Keratinocyte (primary cell): ENCODE measurements at regions not wholly inside any gene's neighbourhood (a gene's known extent, or its start where the extent isn't known, plus 50 kb on each side); places are given as distances from the start of the nearest gene placed in this dataset.

Experiments used
- CTCF ChIP-seq, 3 experiments: IDR thresholded peaks in 1 of 3; conservative IDR thresholded peaks in 1 of 3; optimal IDR thresholded peaks in 1 of 3; 2 replicates in 2 of 3; 3 replicates in 1 of 3; pipeline versions ENCODE3 to v1.5.1; 2011; ENCODE audit warnings: low read length in 3 of 3, mild to moderate bottlenecking in 3 of 3, moderate library complexity in 2 of 3, control low read depth in 1 of 3, inconsistent platforms in 1 of 3; ENCODE audit not compliant: insufficient read depth in 2 of 3; ENCODE audit errors: extremely low read depth in 1 of 3
- EZH2 ChIP-seq: IDR thresholded peaks from one replicate; pipeline ENCODE4 v1.6.1; 2012; ENCODE audit warnings: inconsistent platforms, mild to moderate bottlenecking, low read length, moderate library complexity

DNA sequence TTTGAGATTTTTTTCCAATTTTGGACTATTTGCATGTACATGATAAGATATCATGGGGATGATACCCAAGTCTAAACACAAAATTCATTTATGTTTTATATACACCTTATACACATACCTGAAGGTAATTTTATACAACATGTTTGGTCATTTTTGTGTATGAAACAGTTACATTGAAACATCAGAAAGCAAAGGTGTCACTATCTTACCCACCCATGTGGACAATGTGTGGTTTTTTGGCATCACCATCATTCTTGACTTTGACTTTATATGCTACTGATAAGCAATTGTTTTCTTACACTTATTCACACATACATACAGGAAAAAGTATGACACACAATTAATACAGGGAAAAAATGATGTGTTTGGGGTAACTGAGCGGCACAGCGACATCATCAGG is 51.0 kb upstream of the ACVR1 start:
- TF ChIP-seq CTCF (optimal IDR thresholded peaks at IDR 0.05 in 1 of 3, IDR thresholded peaks at IDR 0.05 in 1 of 3, conservative IDR thresholded peaks at IDR 0.05 in 1 of 3; ENCODE audit: extremely low read depth in 1 of 3, insufficient read depth in 2 of 3, low read length in 3 of 3) (no peak), EZH2 (no peak)
